COLO668 (cell line): ENCODE measurements at regions not wholly inside any gene's neighbourhood (a gene's known extent, or its start where the extent isn't known, plus 50 kb on each side); places are given as distances from the start of the nearest gene placed in this dataset.
"Not testable (repeated sequence)": the region's sequence is repeated elsewhere in the genome, so short reads cannot be mapped to it uniquely, and the experiment has no call there.

Experiments used
- DNase-seq: peaks from one replicate; lab custom pipeline; 2025; ENCODE audit not compliant: unreplicated experiment; lab: John Stamatoyannopoulos, UW

GRCh38 chr7:50856806-50857205 is 74.1 kb upstream of the GRB10 start:
- no peak for DNase-seq

GRCh38 chr7:50856231-50856630 is 73.5 kb upstream of the GRB10 start:
- no peak for DNase-seq

DNA sequence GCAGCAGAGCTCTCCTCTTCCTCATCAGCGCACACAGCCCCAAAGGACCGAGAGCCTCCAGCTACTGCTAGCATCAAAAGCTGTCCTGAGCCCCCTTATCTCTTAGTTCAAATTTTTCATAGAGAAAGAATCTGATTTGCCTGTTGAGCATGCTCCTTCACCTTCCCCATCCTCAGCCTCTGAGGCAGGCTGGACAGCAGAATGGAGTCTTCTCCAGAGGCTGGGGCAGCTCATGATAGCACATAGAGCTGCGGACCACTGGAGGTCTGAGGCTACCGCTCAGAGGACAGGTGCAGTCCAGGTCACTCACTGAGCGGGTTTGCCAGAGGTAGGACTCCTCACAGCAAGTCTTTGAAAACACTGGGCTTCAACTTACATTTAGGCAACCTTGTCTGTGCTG is 72.8 kb upstream of the GRB10 start:
- DNase-seq, result no peak

DNA sequence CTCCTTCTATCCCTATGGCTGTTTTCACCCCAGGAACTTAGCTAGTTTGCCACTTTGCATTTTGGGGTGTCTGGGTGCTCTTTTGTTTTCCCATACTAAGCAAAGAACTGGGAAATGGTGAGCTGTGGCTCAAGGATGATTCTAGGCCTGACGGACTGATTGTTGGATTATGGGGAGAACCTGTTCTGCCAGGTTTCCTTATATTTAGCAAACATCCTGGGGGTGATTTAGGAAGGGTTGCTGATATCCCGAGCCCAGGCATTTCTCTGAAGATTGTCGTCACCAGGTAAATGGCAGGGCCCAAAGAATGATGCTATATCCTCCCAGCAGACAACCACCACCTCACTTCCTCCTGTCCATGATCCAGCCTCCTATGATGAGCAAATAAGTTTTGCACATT is 72.1 kb upstream of the GRB10 start:
- DNase-seq, result no peak

- no peak for DNase-seq
Measured at GRCh38 chr7:50854247-50854646, 71.6 kb upstream of the GRB10 start.

- DNase-seq, result no peak
Measured at GRCh38 chr7:50853311-50853710, 70.6 kb upstream of the GRB10 start.

DNA sequence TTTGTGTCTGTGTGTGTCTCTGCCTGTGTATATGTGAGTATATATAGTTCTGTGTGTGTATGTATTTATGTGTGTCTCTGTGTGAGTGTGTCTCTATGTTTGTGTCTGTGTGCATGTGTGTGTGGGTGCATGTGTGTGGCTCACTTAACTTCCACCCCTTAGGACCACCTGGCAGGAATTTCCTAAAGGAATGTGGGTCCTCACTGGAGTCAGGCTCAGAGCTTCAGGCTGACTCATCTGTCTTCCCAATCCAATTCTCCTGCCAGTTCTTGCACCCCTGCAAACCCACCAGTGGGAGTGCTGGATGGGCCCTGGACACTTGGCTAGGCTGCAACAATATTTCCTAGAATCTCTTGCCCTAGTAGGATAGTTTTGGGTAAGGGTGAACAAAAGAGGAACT is 70.2 kb upstream of the GRB10 start:
- no peak for DNase-seq

GRCh38 chr7:50851891-50852290 is 69.2 kb upstream of the GRB10 start:
- no peak for DNase-seq

DNA sequence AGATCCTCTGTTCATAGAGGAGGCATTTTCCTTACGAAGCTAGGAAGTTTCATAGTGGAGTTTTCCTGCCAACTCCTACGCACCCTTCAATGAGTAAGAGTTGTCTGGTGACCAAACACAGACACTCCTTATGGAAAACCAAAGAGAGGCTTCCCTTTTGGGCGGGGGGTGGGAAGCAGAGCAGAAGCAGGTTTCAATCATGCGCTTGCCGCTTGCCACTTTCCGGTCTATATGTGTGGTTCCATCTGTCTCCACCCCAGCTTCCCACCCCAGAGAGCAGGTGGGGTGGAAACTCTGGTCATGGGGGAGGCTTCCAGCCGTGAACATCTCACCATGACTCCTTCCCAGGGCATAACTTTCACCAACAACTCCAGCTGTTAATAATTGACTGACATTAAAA is 68.8 kb upstream of the GRB10 start:
- DNase-seq, result no peak

DNA sequence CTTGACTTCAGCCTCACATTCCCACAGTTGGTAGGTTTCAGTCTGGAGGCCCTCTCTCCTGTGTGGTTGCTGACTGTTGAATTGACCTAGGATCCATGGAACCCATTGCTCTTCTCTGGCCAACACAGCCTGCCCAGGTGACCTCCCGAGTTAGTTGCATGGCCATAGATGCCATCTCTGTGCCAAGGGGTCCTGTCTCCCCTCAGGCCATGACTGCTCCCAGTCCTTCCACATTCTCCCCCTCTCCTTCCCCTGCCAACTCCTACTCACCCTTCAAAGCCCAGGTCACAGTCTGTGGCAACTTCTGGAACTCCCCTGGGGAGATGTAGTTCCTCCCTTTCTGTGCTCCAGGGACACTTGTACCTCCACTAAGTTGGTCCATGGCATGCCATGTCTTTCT is 67.3 kb upstream of the GRB10 start:
- DNase-seq, result no peak

DNA sequence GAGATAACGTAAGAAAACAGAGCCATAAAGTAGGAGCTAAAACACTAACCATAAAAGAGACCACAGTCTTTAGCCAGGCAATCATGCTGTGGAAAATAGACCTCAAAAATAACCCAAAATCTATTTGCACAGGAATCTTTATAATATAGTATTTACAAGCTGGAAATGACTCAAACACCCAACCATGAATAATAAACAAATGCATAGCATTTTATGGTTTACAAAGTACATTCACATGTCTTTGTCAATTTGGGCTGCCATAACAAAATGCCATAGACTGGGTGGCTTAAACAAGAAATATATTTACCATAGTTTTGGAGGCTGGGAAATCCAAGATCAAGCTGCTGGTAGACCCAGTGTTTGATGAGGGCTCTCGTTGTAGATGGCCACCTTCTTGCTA is 65.5 kb upstream of the GRB10 start:
- no peak for DNase-seq

GRCh38 chr7:50844861-50845260 is 62.2 kb upstream of the GRB10 start:
- not testable (repeated sequence) for DNase-seq

- DNase-seq, result no peak
Measured at GRCh38 chr7:50842041-50842440, 59.3 kb upstream of the GRB10 start.

DNA sequence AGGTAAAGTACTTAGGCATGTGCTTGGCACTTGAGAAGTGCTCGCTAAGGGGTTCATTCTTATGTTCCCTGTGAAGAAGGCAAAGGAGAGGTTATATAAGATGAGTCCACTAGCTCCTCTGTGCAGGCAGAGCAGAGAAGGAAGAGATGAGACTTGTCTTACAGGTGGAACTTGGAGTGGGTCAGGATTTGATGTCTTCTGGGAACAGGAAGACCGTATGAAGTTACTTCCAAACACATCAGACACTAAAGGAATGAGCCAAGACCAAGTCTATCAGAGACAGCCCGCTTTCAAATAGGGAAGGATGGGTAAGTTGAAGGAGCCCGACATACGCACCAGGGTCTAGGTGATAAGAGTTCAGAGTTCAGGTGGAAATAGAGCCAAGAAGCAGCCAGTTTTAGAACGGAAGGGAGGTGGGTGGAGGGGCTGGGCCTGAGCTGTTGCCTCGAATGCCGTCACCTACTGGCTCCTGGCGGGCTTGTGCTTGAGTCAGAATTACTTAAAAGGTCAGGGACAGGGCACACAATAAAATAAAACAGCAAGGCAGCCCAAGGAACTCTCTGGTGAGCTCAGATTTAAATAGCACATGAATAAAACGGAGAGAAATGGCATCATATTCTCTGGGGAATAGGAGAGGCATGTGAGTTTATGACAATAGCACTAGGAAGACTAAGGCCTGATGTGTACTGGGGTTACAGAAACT is 56.1 kb upstream of the GRB10 start:
- no peak for DNase-seq

DNA sequence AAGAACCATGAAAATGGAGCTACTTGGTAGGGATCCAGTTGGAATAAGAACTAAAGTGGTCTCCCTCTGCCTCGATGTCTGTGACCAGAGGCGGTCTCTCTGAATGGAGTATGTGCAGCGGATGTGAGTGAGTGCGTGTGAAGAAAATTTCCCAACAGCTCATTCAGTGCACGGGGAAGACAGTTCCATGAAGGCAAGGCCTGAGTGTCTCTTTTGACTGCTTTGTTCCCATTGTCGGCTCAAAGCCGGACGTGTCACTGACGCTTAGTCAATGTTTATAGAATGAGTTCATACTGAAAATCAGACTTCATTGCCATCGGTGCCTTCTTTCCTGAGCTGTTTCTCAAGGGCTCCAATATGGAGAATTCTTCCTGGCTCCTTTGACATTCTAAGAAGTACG is 55.3 kb upstream of the GRB10 start:
- no peak for DNase-seq

GRCh38 chr7:50836646-50837045 is 54.0 kb upstream of the GRB10 start:
- no peak for DNase-seq

DNA sequence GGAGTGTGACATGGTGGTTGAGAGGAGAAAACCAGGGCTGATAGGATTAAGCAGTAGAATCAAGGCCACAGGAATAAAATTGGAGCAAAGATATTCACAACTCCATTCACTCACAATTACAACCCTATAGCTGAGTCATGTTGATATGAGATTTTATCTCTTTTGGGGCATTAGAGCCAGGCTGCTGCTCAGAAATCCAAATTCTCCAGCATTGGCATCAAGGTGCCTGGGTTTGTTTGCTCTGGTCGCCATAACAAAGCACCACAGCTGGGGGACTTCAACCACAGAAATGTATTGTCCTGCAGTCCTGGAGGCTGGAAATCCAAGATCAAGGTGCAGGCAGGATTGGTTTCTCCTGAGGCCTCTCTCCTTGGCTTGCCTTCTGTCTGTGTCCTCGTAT is 52.5 kb upstream of the GRB10 start:
- DNase-seq, result no peak

DNA sequence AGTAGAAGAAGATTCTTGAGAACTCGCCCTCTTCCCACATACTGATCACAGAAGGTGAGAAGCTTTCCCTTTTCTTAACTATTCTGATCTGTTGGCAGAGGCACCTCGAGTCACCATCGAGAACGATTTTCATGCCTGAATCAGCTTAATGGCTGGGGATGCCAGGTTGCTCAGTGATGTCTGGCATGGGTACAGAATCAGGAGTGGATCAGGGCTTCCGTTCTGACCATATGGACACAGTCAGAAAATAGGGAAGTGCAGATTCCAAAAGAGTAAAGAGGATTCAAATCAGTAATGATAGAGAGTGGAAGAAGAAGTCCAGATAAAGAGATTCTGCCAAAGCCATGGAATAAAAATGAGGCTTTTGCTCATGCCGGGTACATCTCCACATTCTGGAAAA is 52.0 kb upstream of the GRB10 start:
- DNase-seq, result no peak

- no peak for DNase-seq
Measured at GRCh38 chr7:50834031-50834535, 51.4 kb upstream of the GRB10 start.

- DNase-seq, result no peak
Measured at GRCh38 chr7:50832744-50833143, 50.0 kb upstream of the GRB10 start.
